ENCODE measurements at regions not wholly inside any gene's neighbourhood (a gene's known extent, or its start where the extent isn't known, plus 50 kb on each side); places are given as distances from the start of the nearest gene placed in this dataset.

DNA sequence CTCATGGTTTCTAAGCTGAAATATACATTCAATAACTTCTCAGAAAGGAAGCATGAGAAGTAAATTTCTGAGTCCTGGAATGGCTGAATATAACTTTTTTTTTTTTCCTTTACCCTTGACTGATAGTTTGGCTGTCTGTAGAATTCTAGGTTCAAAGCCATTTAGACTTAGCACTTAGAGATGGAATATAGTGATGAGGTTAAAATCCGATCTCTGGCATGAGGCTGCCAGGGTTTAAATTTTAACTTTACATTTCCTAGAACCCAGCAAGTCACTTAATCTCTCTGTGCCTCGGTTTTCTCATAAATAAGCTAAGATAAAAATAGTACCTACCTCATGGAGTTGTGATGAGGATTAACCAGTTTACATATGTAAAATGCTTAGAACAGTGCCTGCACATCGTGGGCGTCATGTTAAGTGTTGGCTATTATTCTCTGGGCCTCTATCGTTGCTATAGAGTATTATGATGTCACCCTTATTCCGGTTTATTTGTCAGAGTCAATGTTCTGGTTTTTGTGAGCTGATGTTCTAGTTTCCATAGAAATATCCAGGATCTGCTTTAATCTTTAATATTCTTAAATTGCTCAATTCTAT lies 199.8 kb upstream of the TLE3 start:
- TF ChIP-seq CTCF (IDR thresholded peaks at IDR 0.05) (no peak), POLR2AphosphoS5 (IDR thresholded peaks at IDR 0.05) (no peak), POLR2A (IDR thresholded peaks at IDR 0.05; ENCODE audit: low read depth) (no peak), EP300 (IDR thresholded peaks at IDR 0.05) (no peak)
